Keratinocyte (primary cell): ENCODE measurements at regions not wholly inside any gene's neighbourhood (a gene's known extent, or its start where the extent isn't known, plus 50 kb on each side); places are given as distances from the start of the nearest gene placed in this dataset.
"Not testable (repeated sequence)": the region's sequence is repeated elsewhere in the genome, so short reads cannot be mapped to it uniquely, and the experiment has no call there.

ENCODE experiments used
- DNase-seq: peaks from one replicate; pipeline ENCODE4 v3.0.0-alpha.2; 2011; ENCODE audit warnings: low read depth, missing footprints, low spot score
- FAIRE-seq: peaks from 2 replicates; lab custom pipeline; 2011; peaks lifted over from hg19 to GRCh38; lab: Jason Lieb, UNC
- H2AFZ ChIP-seq: 2 replicates; pipeline ENCODE4 v1.6.0; 2012; ENCODE audit warnings: low read length, control low read depth, inconsistent platforms; ENCODE audit not compliant: control insufficient read depth
- H3K27ac ChIP-seq: 2 replicates; pipeline ENCODE4 v1.5.1; 2011; ENCODE audit warnings: low read length; ENCODE audit not compliant: control insufficient read depth, insufficient read depth
- H3K27me3 ChIP-seq: 3 replicates; pipeline ENCODE4 v1.6.0; 2011; ENCODE audit warnings: low read length; ENCODE audit not compliant: control insufficient read depth, insufficient read depth; ENCODE audit errors: extremely low read depth
- H3K36me3 ChIP-seq, 2 experiments: 2 replicates in 1 of 2; 3 replicates in 1 of 2; pipeline ENCODE4 v1.5.1; 2011; ENCODE audit warnings: low read length in 2 of 2, mild to moderate bottlenecking in 1 of 2; ENCODE audit not compliant: control insufficient read depth in 2 of 2, insufficient read depth in 2 of 2; ENCODE audit errors: extremely low read depth in 1 of 2
- H3K4me1 ChIP-seq: 3 replicates; pipeline ENCODE4 v1.5.1; 2011; ENCODE audit warnings: low read length; ENCODE audit not compliant: control insufficient read depth, insufficient read depth; ENCODE audit errors: extremely low read depth
- H3K4me2 ChIP-seq: 3 replicates; pipeline ENCODE4 v1.6.0; 2011; ENCODE audit warnings: low read depth, low read length; ENCODE audit not compliant: control insufficient read depth, insufficient read depth; ENCODE audit errors: extremely low read depth
- H3K4me3 ChIP-seq, 3 experiments: fragments of 200-600 bp in 1 of 3; sonication (generic) in 1 of 3; 2 replicates in 2 of 3; 3 replicates in 1 of 3; pipeline ENCODE4 v1.5.1; 2011 to 2016; ENCODE audit warnings: low read length in 3 of 3, mild to moderate bottlenecking in 3 of 3, control low read depth in 2 of 3, inconsistent platforms in 1 of 3, low read depth in 1 of 3, mixed read lengths in 1 of 3, mixed run types in 1 of 3, moderate library complexity in 1 of 3; ENCODE audit not compliant: control insufficient read depth in 2 of 3, insufficient read depth in 2 of 3; ENCODE audit errors: extremely low read depth in 1 of 3
- H3K79me2 ChIP-seq: 2 replicates; pipeline ENCODE4 v1.6.0; 2012; ENCODE audit warnings: low read length; ENCODE audit not compliant: control insufficient read depth, insufficient read depth
- H3K9ac ChIP-seq: 3 replicates; pipeline ENCODE4 v1.6.0; 2011; ENCODE audit warnings: low read length; ENCODE audit not compliant: control insufficient read depth, insufficient read depth; ENCODE audit errors: extremely low read depth
- H3K9me1 ChIP-seq: 3 replicates; pipeline ENCODE4 v1.6.0; 2011; ENCODE audit warnings: low read length; ENCODE audit not compliant: control insufficient read depth, insufficient read depth; ENCODE audit errors: extremely low read depth
- H3K9me3 ChIP-seq: 2 replicates; pipeline ENCODE4 v1.5.1; 2012; ENCODE audit warnings: low read depth, low read length; ENCODE audit not compliant: control insufficient read depth
- H4K20me1 ChIP-seq: 3 replicates; pipeline ENCODE4 v1.6.0; 2011; ENCODE audit warnings: low read length; ENCODE audit not compliant: control insufficient read depth, insufficient read depth; ENCODE audit errors: extremely low read depth
- EZH2 ChIP-seq: IDR thresholded peaks from one replicate; pipeline ENCODE4 v1.6.1; 2012; ENCODE audit warnings: inconsistent platforms, mild to moderate bottlenecking, low read length, moderate library complexity
- dilution Hi-C: fragments of 300-500 bp; cut with MboI; formaldehyde crosslinking; loops from one replicate; pipeline ENCODE4 v1.7.0; 2020; ENCODE audit warnings: low sequenced_read_pairs; ENCODE audit not compliant: extremely low pct_ligation_motif_present
- TF ChIP-seq, protein P1 (sequence below), 3 experiments: IDR thresholded peaks in 1 of 3; conservative IDR thresholded peaks in 1 of 3; optimal IDR thresholded peaks in 1 of 3; 2 replicates in 2 of 3; 3 replicates in 1 of 3; pipeline versions ENCODE3 to v1.5.1; 2011; ENCODE audit warnings: low read length in 3 of 3, mild to moderate bottlenecking in 3 of 3, moderate library complexity in 2 of 3, control low read depth in 1 of 3, inconsistent platforms in 1 of 3; ENCODE audit not compliant: insufficient read depth in 2 of 3; ENCODE audit errors: extremely low read depth in 1 of 3

DNA sequence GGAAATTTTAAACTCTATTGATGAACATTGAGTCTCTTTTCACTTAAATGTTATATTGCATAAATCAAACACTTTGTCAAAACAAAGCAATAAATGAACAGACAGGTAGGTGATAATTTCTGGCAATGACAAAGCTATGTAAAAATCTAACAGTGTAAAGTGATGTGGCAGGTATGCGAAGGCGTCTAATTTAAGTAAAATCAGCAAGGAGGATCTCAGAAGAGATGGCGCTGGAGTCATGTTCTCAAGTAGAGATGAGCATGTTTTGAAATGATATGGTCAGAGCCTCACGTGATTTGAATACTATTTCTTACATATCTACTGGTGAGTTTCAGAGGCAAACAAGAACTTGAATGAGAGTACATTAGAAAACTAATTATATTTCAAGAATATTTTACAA lies 204.0 kb upstream of the FRG1 start:
- H4K20me1 ChIP-seq, H3K9ac ChIP-seq, H3K27ac ChIP-seq, dilution Hi-C loops, H3K9me1 ChIP-seq, H2AFZ ChIP-seq, FAIRE-seq, H3K9me3 ChIP-seq, H3K4me2 ChIP-seq, H3K36me3 ChIP-seq, H3K27me3 ChIP-seq, DNase-seq, H3K4me3 ChIP-seq, H3K4me1 ChIP-seq, H3K79me2 ChIP-seq: not testable (repeated sequence)

DNA sequence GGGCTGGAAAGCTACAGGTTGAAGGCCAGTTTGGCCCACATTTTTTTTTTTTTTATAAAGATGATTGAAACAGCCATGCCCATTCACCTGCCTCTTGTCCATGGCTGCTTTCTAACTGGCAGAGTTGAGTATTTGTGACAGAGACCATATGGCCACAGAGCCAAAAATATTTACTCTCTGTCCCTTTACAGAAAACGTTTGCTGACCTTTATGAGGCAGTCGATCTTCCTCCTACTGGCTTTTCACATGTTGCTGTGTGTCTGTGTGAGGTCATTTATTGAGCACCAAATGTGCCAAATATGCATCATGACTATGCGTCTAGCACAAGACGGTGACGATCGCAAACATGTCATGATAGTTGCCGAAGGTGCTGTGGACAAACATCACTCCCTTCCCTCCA lies 200.6 kb upstream of the FRG1 start:
- H3K27me3 ChIP-seq, dilution Hi-C loops, H3K4me3 ChIP-seq, FAIRE-seq, H4K20me1 ChIP-seq, DNase-seq, H3K4me2 ChIP-seq, H3K9ac ChIP-seq, H3K79me2 ChIP-seq, H2AFZ ChIP-seq, H3K4me1 ChIP-seq, H3K9me3 ChIP-seq, H3K36me3 ChIP-seq, H3K9me1 ChIP-seq, H3K27ac ChIP-seq: not testable (repeated sequence)

DNA sequence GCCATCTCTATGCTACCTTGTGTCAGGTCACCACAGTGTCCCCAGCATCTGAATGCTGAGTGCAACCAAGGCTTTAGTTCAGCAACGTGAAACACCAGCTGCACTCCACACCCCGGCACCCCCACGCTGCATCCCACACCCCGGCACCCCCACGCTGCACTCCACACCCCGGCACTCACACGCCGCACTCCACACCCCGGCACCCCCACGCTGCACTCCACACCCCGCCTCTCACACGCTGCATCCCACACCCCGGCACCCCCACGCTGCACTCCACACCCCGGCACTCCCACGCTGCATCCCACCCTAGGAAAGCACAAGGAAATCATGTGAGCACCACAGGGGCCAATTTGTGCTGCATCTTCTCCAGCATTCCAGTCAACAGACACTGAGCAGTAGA lies 199.8 kb upstream of the FRG1 start:
- Histone ChIP-seq H3K9ac (no peak overlapping the region), H3K36me3 (no peaks in the 10 kb centered on the region), H3K4me2 (no peak overlapping the region), H3K4me3 (no peak overlapping the region), H3K9me3 (no peaks in the 10 kb centered on the region), H3K27me3 (no peaks in the 10 kb centered on the region), H2AFZ (no peak overlapping the region), H3K27ac (no peak overlapping the region), H4K20me1 (no peaks in the 10 kb centered on the region), H3K4me1 (no peaks in the 10 kb centered on the region), H3K79me2 (no peaks in the 10 kb centered on the region), H3K9me1 (no peaks in the 10 kb centered on the region)
- FAIRE-seq, result no peak
- no peak for DNase-seq
- dilution Hi-C loops, result no loop called here
- no peak for TF ChIP-seq EZH2
- TF ChIP-seq, protein P1, sequence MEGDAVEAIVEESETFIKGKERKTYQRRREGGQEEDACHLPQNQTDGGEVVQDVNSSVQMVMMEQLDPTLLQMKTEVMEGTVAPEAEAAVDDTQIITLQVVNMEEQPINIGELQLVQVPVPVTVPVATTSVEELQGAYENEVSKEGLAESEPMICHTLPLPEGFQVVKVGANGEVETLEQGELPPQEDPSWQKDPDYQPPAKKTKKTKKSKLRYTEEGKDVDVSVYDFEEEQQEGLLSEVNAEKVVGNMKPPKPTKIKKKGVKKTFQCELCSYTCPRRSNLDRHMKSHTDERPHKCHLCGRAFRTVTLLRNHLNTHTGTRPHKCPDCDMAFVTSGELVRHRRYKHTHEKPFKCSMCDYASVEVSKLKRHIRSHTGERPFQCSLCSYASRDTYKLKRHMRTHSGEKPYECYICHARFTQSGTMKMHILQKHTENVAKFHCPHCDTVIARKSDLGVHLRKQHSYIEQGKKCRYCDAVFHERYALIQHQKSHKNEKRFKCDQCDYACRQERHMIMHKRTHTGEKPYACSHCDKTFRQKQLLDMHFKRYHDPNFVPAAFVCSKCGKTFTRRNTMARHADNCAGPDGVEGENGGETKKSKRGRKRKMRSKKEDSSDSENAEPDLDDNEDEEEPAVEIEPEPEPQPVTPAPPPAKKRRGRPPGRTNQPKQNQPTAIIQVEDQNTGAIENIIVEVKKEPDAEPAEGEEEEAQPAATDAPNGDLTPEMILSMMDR (optimal IDR thresholded peaks at IDR 0.05 in 1 of 3, IDR thresholded peaks at IDR 0.05 in 1 of 3, conservative IDR thresholded peaks at IDR 0.05 in 1 of 3; ENCODE audit: extremely low read depth in 1 of 3, insufficient read depth in 2 of 3, low read length in 3 of 3), result no peak

DNA sequence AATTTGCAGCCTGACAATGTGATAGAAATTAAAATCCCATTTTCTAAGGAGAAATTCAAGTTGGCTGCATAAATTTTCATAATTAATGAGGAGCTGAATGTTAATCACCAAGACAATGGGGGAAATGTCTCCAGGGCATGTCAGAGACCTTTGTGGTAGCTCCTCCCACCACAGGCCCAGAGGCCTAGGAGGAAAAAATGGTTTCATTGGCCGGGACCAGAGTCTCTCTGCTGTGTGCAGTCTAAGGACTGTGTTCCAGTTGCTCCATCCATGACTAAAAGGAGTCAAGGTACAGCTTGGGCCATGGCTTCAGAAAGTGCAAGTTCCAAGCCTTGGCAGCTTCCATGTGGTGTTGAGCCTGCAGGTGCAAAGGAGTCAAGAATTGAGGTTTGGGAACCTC lies 187.6 kb upstream of the FRG1 start:
- H3K9me3 ChIP-seq, H3K4me3 ChIP-seq, H3K36me3 ChIP-seq, H3K9ac ChIP-seq, H2AFZ ChIP-seq, H3K27me3 ChIP-seq, H3K27ac ChIP-seq, dilution Hi-C loops, H3K9me1 ChIP-seq, H3K79me2 ChIP-seq, H4K20me1 ChIP-seq, FAIRE-seq, H3K4me2 ChIP-seq, H3K4me1 ChIP-seq, DNase-seq: not testable (repeated sequence)
